ENCODE measurements at regions not wholly inside any gene's neighbourhood (a gene's known extent, or its start where the extent isn't known, plus 50 kb on each side); places are given as distances from the start of the nearest gene placed in this dataset.

DNA sequence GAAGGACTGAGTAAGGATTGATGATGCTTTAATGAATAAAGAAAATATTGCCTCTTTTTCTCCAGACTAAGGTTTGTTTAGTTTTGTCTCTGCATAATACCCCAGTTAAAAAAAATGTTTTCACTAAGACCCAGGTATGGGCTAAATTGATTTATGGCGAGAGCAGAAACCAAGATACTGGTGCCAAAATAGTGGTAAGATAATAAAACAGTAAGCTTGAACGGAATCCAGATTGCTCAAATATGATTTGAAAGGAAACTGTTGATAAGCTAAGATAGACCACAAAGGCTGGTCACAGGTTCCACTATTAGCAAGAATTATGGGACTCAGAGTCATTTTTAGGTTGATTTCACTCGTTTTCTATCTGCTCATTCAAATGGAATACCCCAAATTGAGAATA, 831.2 kb downstream of the EPHA7 start:
- TF ChIP-seq, protein P1, sequence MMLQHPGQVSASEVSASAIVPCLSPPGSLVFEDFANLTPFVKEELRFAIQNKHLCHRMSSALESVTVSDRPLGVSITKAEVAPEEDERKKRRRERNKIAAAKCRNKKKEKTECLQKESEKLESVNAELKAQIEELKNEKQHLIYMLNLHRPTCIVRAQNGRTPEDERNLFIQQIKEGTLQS (IDR thresholded peaks at IDR 0.05; ENCODE audit: borderline replicate concordance, extremely low read depth, low read depth, low read length): no peak
- TF ChIP-seq ZZZ3 (IDR thresholded peaks at IDR 0.05; ENCODE audit: control insufficient read depth, insufficient read length, low read depth): no peak
- TF ChIP-seq, protein P2, sequence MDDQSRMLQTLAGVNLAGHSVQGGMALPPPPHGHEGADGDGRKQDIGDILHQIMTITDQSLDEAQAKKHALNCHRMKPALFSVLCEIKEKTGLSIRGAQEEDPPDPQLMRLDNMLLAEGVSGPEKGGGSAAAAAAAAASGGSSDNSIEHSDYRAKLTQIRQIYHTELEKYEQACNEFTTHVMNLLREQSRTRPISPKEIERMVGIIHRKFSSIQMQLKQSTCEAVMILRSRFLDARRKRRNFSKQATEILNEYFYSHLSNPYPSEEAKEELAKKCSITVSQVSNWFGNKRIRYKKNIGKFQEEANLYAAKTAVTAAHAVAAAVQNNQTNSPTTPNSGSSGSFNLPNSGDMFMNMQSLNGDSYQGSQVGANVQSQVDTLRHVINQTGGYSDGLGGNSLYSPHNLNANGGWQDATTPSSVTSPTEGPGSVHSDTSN (IDR thresholded peaks at IDR 0.05; ENCODE audit: insufficient replicate concordance, low read depth, low read length): no peak
- no peak for TF ChIP-seq LARP7 (IDR thresholded peaks at IDR 0.05)
- TF ChIP-seq EZH2 (IDR thresholded peaks at IDR 0.05; ENCODE audit: borderline replicate concordance, control insufficient read depth, low read depth, low read length): no peak
- TF ChIP-seq JUNB (IDR thresholded peaks at IDR 0.05): no peak
- TF ChIP-seq RB1 (IDR thresholded peaks at IDR 0.05; ENCODE audit: borderline replicate concordance): no peak
- TF ChIP-seq, protein P3, sequence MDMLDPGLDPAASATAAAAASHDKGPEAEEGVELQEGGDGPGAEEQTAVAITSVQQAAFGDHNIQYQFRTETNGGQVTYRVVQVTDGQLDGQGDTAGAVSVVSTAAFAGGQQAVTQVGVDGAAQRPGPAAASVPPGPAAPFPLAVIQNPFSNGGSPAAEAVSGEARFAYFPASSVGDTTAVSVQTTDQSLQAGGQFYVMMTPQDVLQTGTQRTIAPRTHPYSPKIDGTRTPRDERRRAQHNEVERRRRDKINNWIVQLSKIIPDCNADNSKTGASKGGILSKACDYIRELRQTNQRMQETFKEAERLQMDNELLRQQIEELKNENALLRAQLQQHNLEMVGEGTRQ (IDR thresholded peaks at IDR 0.05; ENCODE audit: borderline replicate concordance, low read depth, low read length): no peak
- TF ChIP-seq POLR2AphosphoS5 (IDR thresholded peaks at IDR 0.05; ENCODE audit: low read length): no peak
- TF ChIP-seq, protein P4, sequence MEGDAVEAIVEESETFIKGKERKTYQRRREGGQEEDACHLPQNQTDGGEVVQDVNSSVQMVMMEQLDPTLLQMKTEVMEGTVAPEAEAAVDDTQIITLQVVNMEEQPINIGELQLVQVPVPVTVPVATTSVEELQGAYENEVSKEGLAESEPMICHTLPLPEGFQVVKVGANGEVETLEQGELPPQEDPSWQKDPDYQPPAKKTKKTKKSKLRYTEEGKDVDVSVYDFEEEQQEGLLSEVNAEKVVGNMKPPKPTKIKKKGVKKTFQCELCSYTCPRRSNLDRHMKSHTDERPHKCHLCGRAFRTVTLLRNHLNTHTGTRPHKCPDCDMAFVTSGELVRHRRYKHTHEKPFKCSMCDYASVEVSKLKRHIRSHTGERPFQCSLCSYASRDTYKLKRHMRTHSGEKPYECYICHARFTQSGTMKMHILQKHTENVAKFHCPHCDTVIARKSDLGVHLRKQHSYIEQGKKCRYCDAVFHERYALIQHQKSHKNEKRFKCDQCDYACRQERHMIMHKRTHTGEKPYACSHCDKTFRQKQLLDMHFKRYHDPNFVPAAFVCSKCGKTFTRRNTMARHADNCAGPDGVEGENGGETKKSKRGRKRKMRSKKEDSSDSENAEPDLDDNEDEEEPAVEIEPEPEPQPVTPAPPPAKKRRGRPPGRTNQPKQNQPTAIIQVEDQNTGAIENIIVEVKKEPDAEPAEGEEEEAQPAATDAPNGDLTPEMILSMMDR (IDR thresholded peaks at IDR 0.05 in 2 of 3, conservative IDR thresholded peaks at IDR 0.05 in 1 of 3; ENCODE audit: control insufficient read depth in 2 of 3, extremely low read depth in 1 of 3, insufficient read depth in 1 of 3, low read depth in 3 of 3, low read length in 3 of 3): no peak
- no peak for TF ChIP-seq NFYA (IDR thresholded peaks at IDR 0.05; ENCODE audit: borderline replicate concordance, low read depth, low read length)
- TF ChIP-seq, protein P5, sequence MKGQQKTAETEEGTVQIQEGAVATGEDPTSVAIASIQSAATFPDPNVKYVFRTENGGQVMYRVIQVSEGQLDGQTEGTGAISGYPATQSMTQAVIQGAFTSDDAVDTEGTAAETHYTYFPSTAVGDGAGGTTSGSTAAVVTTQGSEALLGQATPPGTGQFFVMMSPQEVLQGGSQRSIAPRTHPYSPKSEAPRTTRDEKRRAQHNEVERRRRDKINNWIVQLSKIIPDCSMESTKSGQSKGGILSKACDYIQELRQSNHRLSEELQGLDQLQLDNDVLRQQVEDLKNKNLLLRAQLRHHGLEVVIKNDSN (IDR thresholded peaks at IDR 0.05; ENCODE audit: borderline replicate concordance, extremely low read length, insufficient read depth, low read depth, low read length): no peak

All from GM12878 (cell line).